AG04449 (cell line): ENCODE measurements at regions not wholly inside any gene's neighbourhood (a gene's known extent, or its start where the extent isn't known, plus 50 kb on each side); places are given as distances from the start of the nearest gene placed in this dataset.
"Not testable (repeated sequence)": the region's sequence is repeated elsewhere in the genome, so short reads cannot be mapped to it uniquely, and the experiment has no call there.

Source experiments
- CTCF ChIA-PET: fragments of 350-600 bp; formaldehyde crosslinking; extraction: SDS; loops from one replicate; lab custom pipeline; 2021; ENCODE audit warnings: antibody characterized with exemption; lab: Yijun Ruan, JAX
- POLR2A ChIA-PET: fragments of 400-600, 350-600 bp; formaldehyde crosslinking; extraction: SDS; loops from one replicate; lab custom pipeline; 2020; ENCODE audit warnings: antibody characterized with exemption, inconsistent platforms; lab: Yijun Ruan, JAX
- DNase-seq: peaks from one replicate; pipeline ENCODE4 v3.0.0-alpha.2; 2010; ENCODE audit warnings: low read depth, low spot score
- H3K4me3 ChIP-seq: 2 replicates; pipeline ENCODE4 v1.5.1; 2011; ENCODE audit warnings: low read depth, mild to moderate bottlenecking, control low read depth, low read length
- TF ChIP-seq, protein P1 (sequence below): IDR thresholded peaks from one replicate; pipeline ENCODE4 v1.5.1; 2011; ENCODE audit warnings: mild to moderate bottlenecking, moderate library complexity, low read length, control low read depth, inconsistent platforms; ENCODE audit not compliant: insufficient read depth; ENCODE audit errors: missing control alignments

DNA sequence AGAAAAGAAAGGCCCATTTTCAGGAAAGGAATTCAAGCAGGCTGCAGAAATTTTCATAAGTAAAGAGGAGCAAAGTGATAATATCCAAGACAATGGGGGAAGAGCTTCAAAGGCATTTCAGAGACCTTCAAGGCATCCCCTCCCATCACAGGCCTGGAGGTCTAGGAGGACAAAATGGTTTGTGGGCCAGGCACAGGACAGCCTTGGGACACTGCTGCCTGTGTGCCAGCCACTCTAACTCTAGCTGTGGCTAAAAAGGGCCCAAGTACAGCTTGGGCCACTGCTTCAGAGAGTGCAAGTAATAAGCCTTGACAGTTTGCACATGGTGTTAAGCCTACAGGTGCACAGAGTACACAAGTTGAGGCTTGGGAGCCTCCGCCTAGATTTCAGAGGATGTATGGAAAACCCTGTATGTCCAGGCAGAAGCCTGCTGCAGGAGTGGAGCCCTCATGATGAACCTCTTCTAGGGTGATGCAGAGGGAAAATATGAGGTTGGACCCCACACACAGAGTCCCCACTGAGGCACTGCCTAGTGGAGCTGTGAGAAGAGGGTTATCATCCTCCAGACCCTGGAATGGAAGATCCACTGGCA lies 51.8 kb upstream of the ZSWIM5 start:
- POLR2A ChIA-PET: no interaction called here
- TF ChIP-seq, protein P1, sequence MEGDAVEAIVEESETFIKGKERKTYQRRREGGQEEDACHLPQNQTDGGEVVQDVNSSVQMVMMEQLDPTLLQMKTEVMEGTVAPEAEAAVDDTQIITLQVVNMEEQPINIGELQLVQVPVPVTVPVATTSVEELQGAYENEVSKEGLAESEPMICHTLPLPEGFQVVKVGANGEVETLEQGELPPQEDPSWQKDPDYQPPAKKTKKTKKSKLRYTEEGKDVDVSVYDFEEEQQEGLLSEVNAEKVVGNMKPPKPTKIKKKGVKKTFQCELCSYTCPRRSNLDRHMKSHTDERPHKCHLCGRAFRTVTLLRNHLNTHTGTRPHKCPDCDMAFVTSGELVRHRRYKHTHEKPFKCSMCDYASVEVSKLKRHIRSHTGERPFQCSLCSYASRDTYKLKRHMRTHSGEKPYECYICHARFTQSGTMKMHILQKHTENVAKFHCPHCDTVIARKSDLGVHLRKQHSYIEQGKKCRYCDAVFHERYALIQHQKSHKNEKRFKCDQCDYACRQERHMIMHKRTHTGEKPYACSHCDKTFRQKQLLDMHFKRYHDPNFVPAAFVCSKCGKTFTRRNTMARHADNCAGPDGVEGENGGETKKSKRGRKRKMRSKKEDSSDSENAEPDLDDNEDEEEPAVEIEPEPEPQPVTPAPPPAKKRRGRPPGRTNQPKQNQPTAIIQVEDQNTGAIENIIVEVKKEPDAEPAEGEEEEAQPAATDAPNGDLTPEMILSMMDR: no peak
- CTCF ChIA-PET: interaction anchor here (2.1 kb wide), 1 partner anchor 244 kb away, joined by 6 read pairs; no protein-coding TSS in a partner anchor
- DNase-seq: no peak
- no peak overlapping the region for H3K4me3 ChIP-seq

DNA sequence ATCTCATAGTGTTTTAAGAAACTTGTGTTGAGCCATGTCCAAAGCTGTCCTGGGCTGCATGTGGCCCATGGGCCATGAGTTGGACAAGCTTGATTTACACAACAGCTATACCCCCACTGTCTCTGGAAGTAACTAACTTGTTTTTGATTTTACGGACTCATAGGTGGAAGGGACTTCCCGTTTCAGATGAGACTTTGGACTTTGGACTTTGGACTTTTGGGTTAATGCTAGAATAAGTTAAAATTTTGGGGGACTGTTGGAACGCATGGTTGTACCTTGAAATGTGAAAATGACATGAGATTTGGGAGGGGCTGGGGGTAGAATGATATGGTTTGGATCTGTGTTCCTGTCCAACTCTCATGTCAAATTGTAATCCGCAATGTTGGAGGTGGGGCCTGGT lies 52.6 kb upstream of the ZSWIM5 start:
- no peak overlapping the region for H3K4me3 ChIP-seq
- ChIA-PET CTCF (interaction anchor here (2.1 kb wide), 1 partner anchor 245 kb away, joined by 6 read pairs; no protein-coding TSS in a partner anchor), POLR2A (no interaction called here)
- DNase-seq: no peak
- TF ChIP-seq, protein P1: no peak

DNA sequence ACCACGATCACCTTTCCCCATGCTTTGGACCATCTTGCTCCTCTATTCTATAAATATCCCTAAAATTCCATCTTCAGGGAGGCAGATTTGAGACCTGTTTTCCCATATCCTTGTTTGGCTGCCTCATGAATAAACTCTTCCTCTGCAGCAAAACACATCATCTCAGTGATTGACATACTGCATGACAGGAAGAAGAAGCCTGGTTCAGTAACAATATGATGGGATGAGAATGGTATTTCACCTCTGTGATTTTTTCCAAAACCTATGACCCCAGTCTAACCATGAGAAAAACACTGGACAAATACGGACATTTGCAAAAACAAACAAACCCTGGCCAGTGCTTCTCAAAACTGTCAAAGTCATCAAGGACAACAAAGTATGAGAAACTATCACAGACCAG lies 53.8 kb upstream of the ZSWIM5 start:
- ChIA-PET CTCF (no interaction called here), POLR2A (no interaction called here)
- DNase-seq: no peak
- TF ChIP-seq, protein P1: no peak
- H3K4me3 ChIP-seq: no peak overlapping the region

DNA sequence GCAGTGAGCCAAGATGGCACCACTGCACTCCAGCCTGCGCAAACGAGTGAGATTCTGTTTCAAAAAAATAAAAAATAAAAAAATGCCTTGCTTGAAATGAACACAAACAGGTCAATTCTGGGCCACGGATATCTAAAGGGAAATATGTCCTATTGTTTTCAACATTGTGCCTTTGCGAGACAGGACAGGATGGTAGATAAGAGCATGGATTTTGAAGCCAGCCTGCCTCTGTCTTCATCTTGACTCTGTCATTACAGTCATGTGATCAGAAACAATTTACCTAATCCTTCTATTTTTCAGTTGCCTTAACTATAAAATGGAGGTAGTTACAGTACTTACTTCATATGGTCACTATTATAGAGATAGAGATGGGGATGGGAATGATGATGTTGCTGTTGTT lies 56.7 kb upstream of the ZSWIM5 start:
- DNase-seq: no peak
- ChIA-PET CTCF (no interaction called here), POLR2A (no interaction called here)
- TF ChIP-seq, protein P1: no peak
- no peak overlapping the region for H3K4me3 ChIP-seq

DNA sequence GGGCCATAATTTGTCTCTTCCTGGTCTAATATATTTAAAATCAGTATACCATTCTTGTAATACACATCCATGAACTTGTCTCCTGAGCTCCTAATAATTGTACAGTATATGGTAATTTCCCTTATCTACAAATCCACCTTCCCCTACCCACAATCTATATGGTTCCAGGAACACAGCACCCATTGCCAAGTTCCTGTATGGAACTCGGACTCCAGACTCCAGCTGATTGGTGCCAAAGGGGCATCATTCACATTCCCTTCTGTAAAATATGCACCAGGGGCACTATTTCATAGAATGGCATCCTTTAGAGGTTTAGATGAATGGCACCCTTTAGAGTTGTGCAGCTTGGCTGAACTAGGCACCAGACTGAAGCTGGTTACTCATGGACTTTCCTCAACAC lies 58.8 kb upstream of the ZSWIM5 start:
- H3K4me3 ChIP-seq: no peak overlapping the region
- ChIA-PET POLR2A (no interaction called here), CTCF (interaction anchor here (1.0 to 1.3 kb wide), 2 partner anchors 35 to 251 kb away, joined by 5 read pairs; no protein-coding TSS in a partner anchor)
- no peak for DNase-seq
- TF ChIP-seq, protein P1: no peak

DNA sequence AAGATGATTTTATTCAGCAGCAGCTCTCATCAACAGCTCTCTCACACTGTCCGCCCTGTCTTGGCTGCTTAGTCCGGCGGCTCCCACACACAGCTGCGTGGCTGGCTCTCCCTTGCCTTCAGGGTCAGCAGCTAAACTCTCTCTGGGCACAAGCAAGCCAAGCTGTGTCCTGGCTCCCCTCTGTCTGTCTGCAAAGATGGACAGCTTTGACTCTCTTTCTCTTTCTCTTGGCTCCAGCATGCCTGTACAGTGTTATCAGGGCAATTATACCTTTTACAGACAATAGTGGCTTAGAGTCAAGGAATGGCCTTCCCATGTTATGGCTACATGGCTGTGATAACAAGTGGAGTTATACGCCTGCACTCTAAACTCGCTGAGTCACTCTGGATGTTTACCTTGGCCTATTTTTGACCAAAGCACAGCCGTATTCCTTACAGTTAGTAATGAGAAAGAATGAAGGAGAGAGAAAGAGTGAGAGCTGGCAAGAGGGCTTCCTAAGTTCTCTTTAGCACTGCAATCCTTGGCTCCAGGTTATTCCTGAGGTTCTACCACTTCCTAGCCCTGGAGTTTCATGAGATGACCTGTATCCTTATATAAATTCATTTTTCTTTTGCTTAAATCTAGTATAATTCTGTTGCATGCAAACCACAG lies 59.9 kb upstream of the ZSWIM5 start:
- H3K4me3 ChIP-seq: no peak overlapping the region
- peak; percentile 49 for DNase-seq
- POLR2A ChIA-PET: no interaction called here
- CTCF ChIA-PET: interaction anchor here (1.0 to 2.0 kb wide), 2 partner anchors 33 to 37 kb away, joined by 4 to 6 read pairs; no protein-coding TSS in a partner anchor
- TF ChIP-seq, protein P1: no peak

DNA sequence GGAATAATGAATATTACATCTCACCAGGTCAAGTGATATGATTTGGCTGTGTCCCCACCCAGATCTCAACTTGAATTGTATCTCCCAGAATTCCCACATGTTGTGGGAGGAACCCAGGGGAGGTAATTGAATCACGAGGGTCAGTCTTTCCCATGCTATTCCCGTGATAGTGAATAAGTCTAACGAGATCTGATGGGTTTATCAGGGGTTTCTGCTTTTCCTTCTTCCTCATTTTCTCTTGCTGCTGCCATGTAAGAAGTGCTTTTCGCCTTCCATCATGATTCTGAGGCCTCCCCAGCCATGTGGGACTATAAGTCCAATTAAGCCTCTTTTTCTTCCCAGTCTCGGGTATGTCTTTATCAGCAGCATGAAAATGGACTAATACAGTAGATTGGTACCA lies 58.4 kb upstream of the HPDL start:
- CTCF ChIA-PET, H3K4me3 ChIP-seq, DNase-seq, POLR2A ChIA-PET: not testable (repeated sequence)

DNA sequence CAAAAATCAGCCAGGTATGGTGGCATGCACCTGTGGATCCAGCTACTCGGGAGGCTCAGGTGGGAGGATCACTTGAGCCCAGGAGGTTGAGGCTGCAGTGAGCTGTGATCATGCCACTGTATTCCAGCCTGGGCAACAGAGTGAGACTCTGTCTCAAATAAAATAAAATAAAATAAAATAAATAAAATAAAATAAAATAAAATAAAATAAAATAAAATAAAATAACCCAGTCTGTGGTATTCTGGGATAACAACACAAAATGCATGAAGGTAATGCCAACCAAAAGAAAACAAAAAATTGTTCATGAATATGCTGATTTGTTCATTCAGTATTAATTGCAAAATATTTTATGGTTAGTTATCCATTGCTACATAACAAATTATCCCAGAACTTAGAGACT lies 54.4 kb upstream of the HPDL start:
- H3K4me3 ChIP-seq, DNase-seq, POLR2A ChIA-PET: not testable (repeated sequence)
- CTCF ChIA-PET: interaction anchor here (1.2 to 1.4 kb wide), 2 partner anchors 19 to 28 kb away, joined by 3 read pairs; no protein-coding TSS in a partner anchor
